ENCODE measurements at regions not wholly inside any gene's neighbourhood (a gene's known extent, or its start where the extent isn't known, plus 50 kb on each side); places are given as distances from the start of the nearest gene placed in this dataset.

DNA sequence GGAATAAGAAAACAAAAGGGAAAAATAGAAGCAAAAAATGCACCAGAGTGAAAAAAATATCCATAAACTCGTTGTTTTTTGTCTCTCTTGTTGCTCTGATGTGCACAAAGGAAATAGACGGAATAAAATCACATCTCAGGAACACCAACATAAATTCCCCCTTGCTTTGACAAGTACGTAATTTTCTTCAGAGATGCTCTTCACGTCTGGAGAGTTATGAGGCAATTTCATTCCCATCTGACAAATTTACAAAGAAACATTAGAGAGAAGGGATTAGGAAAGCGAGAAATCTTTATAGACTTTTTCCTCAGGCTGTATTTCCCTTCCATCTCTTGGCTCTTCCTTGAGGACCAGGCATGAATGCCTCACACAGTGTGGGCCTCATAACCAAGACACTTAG is 250.1 kb upstream of the ZFP64 start:
- TF ChIP-seq, protein P1, sequence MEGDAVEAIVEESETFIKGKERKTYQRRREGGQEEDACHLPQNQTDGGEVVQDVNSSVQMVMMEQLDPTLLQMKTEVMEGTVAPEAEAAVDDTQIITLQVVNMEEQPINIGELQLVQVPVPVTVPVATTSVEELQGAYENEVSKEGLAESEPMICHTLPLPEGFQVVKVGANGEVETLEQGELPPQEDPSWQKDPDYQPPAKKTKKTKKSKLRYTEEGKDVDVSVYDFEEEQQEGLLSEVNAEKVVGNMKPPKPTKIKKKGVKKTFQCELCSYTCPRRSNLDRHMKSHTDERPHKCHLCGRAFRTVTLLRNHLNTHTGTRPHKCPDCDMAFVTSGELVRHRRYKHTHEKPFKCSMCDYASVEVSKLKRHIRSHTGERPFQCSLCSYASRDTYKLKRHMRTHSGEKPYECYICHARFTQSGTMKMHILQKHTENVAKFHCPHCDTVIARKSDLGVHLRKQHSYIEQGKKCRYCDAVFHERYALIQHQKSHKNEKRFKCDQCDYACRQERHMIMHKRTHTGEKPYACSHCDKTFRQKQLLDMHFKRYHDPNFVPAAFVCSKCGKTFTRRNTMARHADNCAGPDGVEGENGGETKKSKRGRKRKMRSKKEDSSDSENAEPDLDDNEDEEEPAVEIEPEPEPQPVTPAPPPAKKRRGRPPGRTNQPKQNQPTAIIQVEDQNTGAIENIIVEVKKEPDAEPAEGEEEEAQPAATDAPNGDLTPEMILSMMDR (IDR thresholded peaks at IDR 0.05): no peak
- TF ChIP-seq POLR2A (IDR thresholded peaks at IDR 0.05): no peak

Measured in tibial nerve (tissue), 3 donors.